ENCODE measurements at regions not wholly inside any gene's neighbourhood (a gene's known extent, or its start where the extent isn't known, plus 50 kb on each side); places are given as distances from the start of the nearest gene placed in this dataset.

GRCh38 chr9:88074931-88075330 is 63.3 kb downstream of the SPATA31C2 start:
- BruUV-seq (replicated peaks): no TSS peak
- no peak for FAIRE-seq
- DNase-seq (ENCODE audit: low read depth, low spot score): no peak
- H3K79me2 ChIP-seq (ENCODE audit: control insufficient read depth, insufficient read depth, low read length): no peaks in the 10 kb centered on the region
- H3K27ac ChIP-seq (ENCODE audit: insufficient read depth, low read depth, low read length): no peak overlapping the region
- peaks cover 6 to 10% of the 10 kb centered on the region in 2 experiments for H3K27me3 ChIP-seq (ENCODE audit: control insufficient read depth in 2 of 2, insufficient read depth in 2 of 2, low read length in 2 of 2)
- intact Hi-C loops (cut with micrococcal nuclease) (loop anchor here (5.0 kb wide), 1 partner anchor 1077 kb away; no protein-coding TSS in a partner anchor), dilution Hi-C loops (cut with MboI; ENCODE audit: extremely low pct_ligation_motif_present, low sequenced_read_pairs) (no loop called here)
- CTCF ChIA-PET: interaction anchor here (1.1 kb wide), 1 partner anchor 57 kb away, joined by 3 read pairs; no protein-coding TSS in a partner anchor
- POLR2A ChIA-PET: no interaction called here
- H3K9me1 ChIP-seq (replicated peaks; ENCODE audit: control insufficient read depth, extremely low read depth, insufficient read depth, low read length): no peaks in the 10 kb centered on the region
- H3K4me3 ChIP-seq (replicated peaks in 1 of 3; ENCODE audit: insufficient read depth in 1 of 3, low read depth in 1 of 3, low read length in 3 of 3): no peak overlapping the region
- no peak overlapping the region for H2AFZ ChIP-seq (ENCODE audit: low read depth, low read length)
- no peak overlapping the region for H3K9ac ChIP-seq (replicated peaks; ENCODE audit: extremely low read depth, insufficient read depth, low read length)
- no peaks in the 10 kb centered on the region for H4K20me1 ChIP-seq (replicated peaks; ENCODE audit: control insufficient read depth, extremely low read depth, insufficient read depth, low read length)
- no peak overlapping the region for H3K4me2 ChIP-seq (ENCODE audit: insufficient read depth, low read length)
- TF ChIP-seq JUN (IDR thresholded peaks at IDR 0.05; ENCODE audit: borderline replicate concordance, insufficient read depth, insufficient read length, low read depth): no peak
- TF ChIP-seq POLR2A (IDR thresholded peaks at IDR 0.05; ENCODE audit: low read depth, low read length): no peak
- no peak for TF ChIP-seq MAX (IDR thresholded peaks at IDR 0.05; ENCODE audit: insufficient read depth, insufficient read length)
- no peak for TF ChIP-seq FOS (IDR thresholded peaks at IDR 0.05; ENCODE audit: borderline replicate concordance, insufficient read depth, low read length)
- no peak for TF ChIP-seq CTCF (IDR thresholded peaks at IDR 0.05; ENCODE audit: extremely low read depth in 1 of 2, insufficient read depth in 1 of 2, low read depth in 1 of 2, low read length in 2 of 2)
- no peak for TF ChIP-seq MYC (IDR thresholded peaks at IDR 0.05; ENCODE audit: low read depth, low read length)
- TF ChIP-seq POLR2AphosphoS5 (IDR thresholded peaks at IDR 0.05; ENCODE audit: insufficient read depth, low read depth, low read length): no peak
- no peak for TF ChIP-seq EZH2 (IDR thresholded peaks at IDR 0.05; ENCODE audit: borderline replicate concordance, low read depth, low read length, severe bottlenecking)
- TF ChIP-seq GATA2 (IDR thresholded peaks at IDR 0.05; ENCODE audit: insufficient read depth, insufficient read length, low read depth, low read length): no peak
- H3K9me3 ChIP-seq (replicated peaks; ENCODE audit: control insufficient read depth, insufficient read depth, low read length): no peaks in the 10 kb centered on the region
- peaks cover 3% of the 10 kb centered on the region for H3K4me1 ChIP-seq (ENCODE audit: control insufficient read depth, extremely low read depth, insufficient read depth, low read length)
- no peaks in the 10 kb centered on the region for H3K36me3 ChIP-seq (ENCODE audit: control insufficient read depth in 2 of 2, extremely low read depth in 1 of 2, insufficient read depth in 2 of 2, low read length in 2 of 2)

Data from endothelial cell of umbilical vein (primary cell).